GM23248 (cell line): ENCODE measurements at regions not wholly inside any gene's neighbourhood (a gene's known extent, or its start where the extent isn't known, plus 50 kb on each side); places are given as distances from the start of the nearest gene placed in this dataset.

Experiments
- DNase-seq: peaks from one replicate; pipeline ENCODE4 v3.0.0-alpha.2; 2015
- H2AFZ ChIP-seq: fragments of 200-600 bp; sonication (generic); 2 replicates; pipeline ENCODE4 v1.6.1; 2016; ENCODE audit warnings: antibody characterized with exemption
- H3F3A ChIP-seq: fragments of 200-600 bp; sonication (generic); 2 replicates; pipeline ENCODE4 v1.6.1; 2016; ENCODE audit warnings: mild to moderate bottlenecking, antibody characterized with exemption, mixed run types; ENCODE audit not compliant: insufficient read depth
- H3K27ac ChIP-seq: fragments of 200-600 bp; sonication (generic); 2 replicates; pipeline ENCODE4 v1.5.1; 2016; ENCODE audit warnings: mild to moderate bottlenecking
- H3K27me3 ChIP-seq: fragments of 200-600 bp; sonication (generic); replicated peaks from 2 replicates; pipeline ENCODE4 v1.6.1; 2016; ENCODE audit warnings: mild to moderate bottlenecking; ENCODE audit not compliant: insufficient read depth
- H3K36me3 ChIP-seq: fragments of 200-600 bp; sonication (generic); 2 replicates; pipeline ENCODE4 v1.6.1; 2016; ENCODE audit warnings: low read depth, mild to moderate bottlenecking
- H3K4me1 ChIP-seq: fragments of 200-600 bp; sonication (generic); 2 replicates; pipeline ENCODE4 v1.6.1; 2016; ENCODE audit warnings: mild to moderate bottlenecking; ENCODE audit not compliant: insufficient read depth
- H3K4me2 ChIP-seq: fragments of 200-600 bp; sonication (generic); one replicate; pipeline ENCODE4 v1.6.1; 2016; ENCODE audit warnings: mild to moderate bottlenecking; ENCODE audit not compliant: unreplicated experiment
- H3K4me3 ChIP-seq: fragments of 200-600 bp; sonication (generic); 2 replicates; pipeline ENCODE4 v1.5.1; 2016; ENCODE audit warnings: mild to moderate bottlenecking
- H3K79me2 ChIP-seq: fragments of 200-600 bp; sonication (generic); 2 replicates; pipeline ENCODE4 v1.6.1; 2016; ENCODE audit warnings: mild to moderate bottlenecking; ENCODE audit not compliant: insufficient read depth
- H3K9ac ChIP-seq: fragments of 200-600 bp; sonication (generic); 2 replicates; pipeline ENCODE4 v1.6.1; 2016; ENCODE audit warnings: mild to moderate bottlenecking
- H3K9me2 ChIP-seq: fragments of 200-600 bp; sonication (generic); 2 replicates; pipeline ENCODE4 v1.6.1; 2016; ENCODE audit warnings: mixed run types, mild to moderate bottlenecking, moderate library complexity; ENCODE audit not compliant: insufficient read depth
- H3K9me3 ChIP-seq: fragments of 200-600 bp; sonication (generic); one replicate; pipeline ENCODE4 v1.6.1; 2017; ENCODE audit warnings: low read depth
- H4K20me1 ChIP-seq: fragments of 200-600 bp; sonication (generic); 2 replicates; pipeline ENCODE4 v1.6.0; 2016; ENCODE audit not compliant: insufficient read depth
- EZH2 ChIP-seq: fragments of 200-600 bp; sonication (generic); IDR thresholded peaks from 2 replicates; pipeline ENCODE4 v1.6.1; 2018; ENCODE audit warnings: antibody characterized with exemption, mild to moderate bottlenecking; ENCODE audit not compliant: insufficient read depth, poor library complexity, severe bottlenecking
- EZH2phosphoT487 ChIP-seq: fragments of 200-600 bp; sonication (generic); IDR thresholded peaks from 2 replicates; pipeline ENCODE4 v1.6.1; 2018; ENCODE audit warnings: antibody characterized with exemption, moderate library complexity, mild to moderate bottlenecking, low read depth; ENCODE audit not compliant: insufficient read depth
- WGBS, 2 experiments: methylation state at CpG; one replicate each; pipeline ENCODE4 v1.1.6; 2015 to 2017; ENCODE audit warnings: low lambda C conversion rate in 2 of 2, low coverage in 1 of 2; ENCODE audit errors: missing lambda C conversion rate in 2 of 2; 5-methylcytosine and 5-hydroxymethylcytosine counted together
- in situ Hi-C: fragments of 300-500 bp; cut with MboI; formaldehyde crosslinking; loops from 2 replicates; pipeline ENCODE4 v1.15.0; 2020

DNA sequence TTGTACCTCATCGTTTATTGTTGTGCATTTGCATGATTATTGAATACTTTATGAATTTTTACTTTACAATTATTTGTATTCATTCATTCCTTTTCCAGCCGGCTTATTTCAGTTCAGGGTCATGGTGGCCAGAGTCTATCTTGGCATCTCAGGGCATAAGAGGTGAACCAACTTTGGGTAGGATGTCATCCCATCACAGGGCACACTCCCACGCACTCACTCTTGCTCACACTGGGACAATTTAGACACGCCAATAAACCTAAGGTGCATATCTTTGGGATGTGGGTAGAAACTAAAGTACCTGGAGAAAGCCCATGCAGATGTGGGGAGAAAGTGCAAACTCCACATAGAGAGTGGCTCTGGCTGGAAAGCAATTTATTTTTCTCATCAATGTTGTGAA is 158.1 kb upstream of the MAST4 start:
- no peak overlapping the region for H3K9ac ChIP-seq
- H4K20me1 ChIP-seq = no peaks in the 10 kb centered on the region
- no peaks in the 10 kb centered on the region for H3K9me2 ChIP-seq
- peaks cover 16% of the 10 kb centered on the region for H3K4me1 ChIP-seq
- WGBS, 2 experiments = 81 to 86% methylated on average over 4 of the region's 4 CpGs
- H3K4me3 ChIP-seq = no peak overlapping the region
- H3K36me3 ChIP-seq = no peaks in the 10 kb centered on the region
- H3K9me3 ChIP-seq = no peaks in the 10 kb centered on the region
- H2AFZ ChIP-seq = no peak overlapping the region
- in situ Hi-C loops = no loop called here
- H3K4me2 ChIP-seq = no peak overlapping the region
- H3F3A ChIP-seq = 0 out of 2 replicates have a peak, but pooled peaks cover 17% of the 10 kb centered on the region
- H3K79me2 ChIP-seq = no peaks in the 10 kb centered on the region
- no peak for DNase-seq
- no peak overlapping the region for H3K27ac ChIP-seq
- TF ChIP-seq EZH2 (no peak), EZH2phosphoT487 (no peak)
- no peaks in the 10 kb centered on the region for H3K27me3 ChIP-seq

DNA sequence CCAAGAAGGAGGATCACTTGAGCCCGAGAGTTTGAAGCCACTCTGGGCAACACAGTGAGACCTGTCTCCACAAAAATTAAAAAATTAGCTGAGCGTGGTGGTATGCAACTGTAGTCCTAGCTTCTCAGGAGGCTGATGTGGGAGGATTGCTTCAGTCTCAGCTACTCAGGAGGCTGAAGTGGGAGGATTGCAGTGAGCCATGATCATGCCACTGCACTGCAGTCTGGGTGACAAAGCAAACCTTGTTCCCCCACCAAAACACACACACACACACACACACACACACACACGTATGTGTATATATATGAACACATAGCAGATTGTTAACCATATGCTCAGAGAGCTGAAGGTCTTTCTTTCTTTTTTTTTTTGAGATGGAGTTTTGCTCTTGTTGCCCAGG is 157.5 kb upstream of the MAST4 start:
- H3K27me3 ChIP-seq = no peaks in the 10 kb centered on the region
- H3K4me1 ChIP-seq = peaks cover 16% of the 10 kb centered on the region
- H3K9ac ChIP-seq = no peak overlapping the region
- no peak overlapping the region for H3K4me2 ChIP-seq
- no peaks in the 10 kb centered on the region for H3K36me3 ChIP-seq
- H3K9me2 ChIP-seq = no peaks in the 10 kb centered on the region
- WGBS, 2 experiments = 74 to 79% methylated on average over 3 of the region's 3 CpGs
- no peaks in the 10 kb centered on the region for H4K20me1 ChIP-seq
- DNase-seq = no peak
- TF ChIP-seq EZH2 = no peak
- no peak for TF ChIP-seq EZH2phosphoT487
- H3K9me3 ChIP-seq = no peaks in the 10 kb centered on the region
- H3F3A ChIP-seq = 0 out of 2 replicates have a peak, but pooled peaks cover 19% of the 10 kb centered on the region
- H3K79me2 ChIP-seq = no peaks in the 10 kb centered on the region
- no peak overlapping the region for H2AFZ ChIP-seq
- H3K27ac ChIP-seq = no peak overlapping the region
- in situ Hi-C loops = no loop called here
- H3K4me3 ChIP-seq = no peak overlapping the region

DNA sequence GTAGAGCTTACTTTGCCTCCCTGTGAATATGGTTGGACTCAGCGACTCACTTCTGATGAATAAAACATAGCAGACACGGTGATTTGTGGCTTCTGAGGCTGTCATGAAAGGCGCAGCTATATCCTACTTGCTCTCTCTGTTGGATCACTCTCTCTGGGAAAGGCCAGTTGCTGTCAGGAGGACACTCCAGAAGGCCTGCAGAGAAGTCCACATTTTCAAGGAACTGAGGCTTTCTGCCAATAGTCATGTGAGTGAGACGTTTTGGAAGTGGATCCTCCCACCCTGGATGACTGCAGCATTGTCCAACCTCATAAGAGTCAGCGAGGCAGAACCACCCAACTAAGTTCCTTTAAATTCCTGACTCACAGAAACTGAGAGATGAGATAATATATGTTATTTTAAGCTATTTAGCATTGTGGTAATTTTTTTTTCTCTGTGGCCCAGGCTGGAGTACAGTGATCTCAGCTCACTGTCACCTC is 156.0 kb upstream of the MAST4 start:
- Histone ChIP-seq H3K9me2 (no peaks in the 10 kb centered on the region), H2AFZ (peak overlapping the region; percentile 76), H3K79me2 (no peaks in the 10 kb centered on the region), H3K4me1 (peaks cover 16% of the 10 kb centered on the region), H3K9ac (peak overlapping the region; percentile 35), H3K4me3 (0 out of 2 replicates have a peak overlapping the region, but pooled peaks have one; percentile 30), H3F3A (0 out of 2 replicates have a peak, but pooled peaks cover 19% of the 10 kb centered on the region), H3K4me2 (peak overlapping the region; percentile 16), H3K36me3 (no peaks in the 10 kb centered on the region), H4K20me1 (no peaks in the 10 kb centered on the region), H3K27ac (peak overlapping the region; percentile 61), H3K27me3 (no peaks in the 10 kb centered on the region), H3K9me3 (no peaks in the 10 kb centered on the region)
- WGBS, 2 experiments = 15 to 20% methylated on average over 5 of the region's 5 CpGs
- in situ Hi-C loops = no loop called here
- TF ChIP-seq EZH2phosphoT487 (no peak), EZH2 (no peak)
- peak; percentile 93 for DNase-seq

DNA sequence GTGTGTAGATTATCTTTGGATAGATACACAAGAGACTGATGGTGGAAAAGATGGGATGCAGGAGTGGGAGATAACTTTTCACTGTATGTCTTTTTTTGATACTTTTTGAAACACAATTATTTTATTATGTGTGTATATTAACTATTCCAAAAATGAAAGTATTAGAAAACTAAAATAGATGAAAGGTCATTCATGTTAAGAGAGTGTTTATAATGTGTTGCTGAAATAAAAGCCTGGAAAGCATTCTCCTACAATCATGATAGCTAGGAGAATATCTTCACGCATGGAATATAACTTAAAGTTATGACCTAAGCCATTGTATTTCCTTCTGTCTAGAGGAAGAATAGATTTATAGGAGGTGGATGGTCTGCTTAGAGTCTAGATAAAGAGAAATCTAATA is 154.8 kb upstream of the MAST4 start:
- H3K4me3 ChIP-seq = no peak overlapping the region
- 97 to 100% methylated on average over 1 of the region's 1 CpG for WGBS, 2 experiments
- no peaks in the 10 kb centered on the region for H3K9me2 ChIP-seq
- H3K79me2 ChIP-seq = no peaks in the 10 kb centered on the region
- H3K9ac ChIP-seq = no peak overlapping the region
- H3K36me3 ChIP-seq = no peaks in the 10 kb centered on the region
- no peak overlapping the region for H2AFZ ChIP-seq
- no peaks in the 10 kb centered on the region for H3K9me3 ChIP-seq
- no peak for DNase-seq
- H3K27me3 ChIP-seq = no peaks in the 10 kb centered on the region
- H4K20me1 ChIP-seq = no peaks in the 10 kb centered on the region
- peaks cover 16% of the 10 kb centered on the region for H3K4me1 ChIP-seq
- H3K27ac ChIP-seq = no peak overlapping the region
- no peak overlapping the region for H3K4me2 ChIP-seq
- no peak for TF ChIP-seq EZH2phosphoT487
- TF ChIP-seq EZH2 = no peak
- H3F3A ChIP-seq = 0 out of 2 replicates have a peak, but pooled peaks cover 19% of the 10 kb centered on the region
- in situ Hi-C loops = no loop called here

DNA sequence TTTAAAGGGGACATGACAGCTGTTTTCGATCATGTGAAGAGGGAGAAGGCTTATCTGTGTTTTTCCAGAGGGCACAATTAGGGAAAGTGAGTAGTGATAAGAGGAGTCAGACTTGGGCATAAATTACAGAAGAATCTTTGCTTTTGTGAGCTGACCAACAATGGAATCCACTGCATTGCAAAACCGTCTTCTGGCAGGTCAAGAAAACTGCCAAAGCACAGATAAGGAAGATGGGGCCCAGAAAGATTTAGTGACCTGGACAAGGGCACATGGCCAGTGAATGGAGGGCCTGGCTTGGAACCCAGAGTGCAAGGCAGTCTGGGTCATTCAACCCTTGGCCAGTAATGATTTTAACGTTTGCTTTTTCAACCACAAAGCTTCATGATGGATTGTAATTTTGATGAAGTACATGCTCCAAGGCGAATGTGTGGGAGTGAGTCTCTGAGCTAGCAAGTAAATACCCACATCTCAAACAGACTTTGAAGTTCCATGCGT is 153.2 kb upstream of the MAST4 start:
- H3K27ac ChIP-seq = no peak overlapping the region
- H3K79me2 ChIP-seq = no peaks in the 10 kb centered on the region
- peaks cover 16% of the 10 kb centered on the region for H3K4me1 ChIP-seq
- no peaks in the 10 kb centered on the region for H3K27me3 ChIP-seq
- peak; percentile 19 for DNase-seq
- in situ Hi-C loops = no loop called here
- H3K9ac ChIP-seq = no peak overlapping the region
- no peak overlapping the region for H2AFZ ChIP-seq
- H3K4me3 ChIP-seq = no peak overlapping the region
- no peaks in the 10 kb centered on the region for H4K20me1 ChIP-seq
- no peak overlapping the region for H3K4me2 ChIP-seq
- H3K9me2 ChIP-seq = no peaks in the 10 kb centered on the region
- 0 out of 2 replicates have a peak, but pooled peaks cover 19% of the 10 kb centered on the region for H3F3A ChIP-seq
- no peak for TF ChIP-seq EZH2phosphoT487
- no peak for TF ChIP-seq EZH2
- H3K9me3 ChIP-seq = no peaks in the 10 kb centered on the region
- 27 to 29% methylated on average over 5 of the region's 5 CpGs for WGBS, 2 experiments
- H3K36me3 ChIP-seq = no peaks in the 10 kb centered on the region
